ENCODE measurements at regions not wholly inside any gene's neighbourhood (a gene's known extent, or its start where the extent isn't known, plus 50 kb on each side); places are given as distances from the start of the nearest gene placed in this dataset.

DNA sequence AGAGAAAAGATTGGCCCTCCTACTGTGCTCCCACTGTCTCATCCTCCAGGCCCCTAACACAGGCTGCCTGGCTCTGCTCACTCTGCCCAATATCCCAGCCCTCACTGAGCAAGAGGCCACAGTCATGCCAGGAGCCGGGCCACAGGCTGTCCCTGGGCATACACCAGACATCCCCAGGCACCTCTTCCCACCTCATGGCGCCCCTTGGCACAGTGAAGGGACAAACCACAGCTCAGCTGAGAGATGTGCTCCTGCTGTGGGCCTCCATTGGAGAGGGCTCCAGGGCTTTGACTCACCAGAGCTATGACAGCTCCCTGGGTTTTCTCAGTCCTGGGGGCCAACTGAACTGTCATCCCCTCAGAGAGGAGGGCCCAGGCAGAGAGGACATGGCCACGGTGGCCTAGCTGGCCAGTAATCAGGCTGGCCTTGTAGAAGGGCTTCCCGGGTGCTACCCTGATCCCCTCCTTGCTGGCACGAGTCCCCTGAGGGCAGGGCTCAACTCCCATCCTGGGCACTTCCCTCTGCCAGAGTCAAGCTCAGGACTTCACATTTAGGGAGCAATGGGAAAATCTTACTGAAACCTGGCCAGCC, 220.9 kb downstream of the TUBA3C start:
- Histone ChIP-seq H3K4me2 (ENCODE audit: control insufficient read depth, insufficient read depth) (no peak overlapping the region), H3K4me1 (ENCODE audit: control insufficient read depth, insufficient read depth, low read length) (no peaks in the 10 kb centered on the region), H3K27ac (ENCODE audit: control insufficient read depth, insufficient read depth) (no peak overlapping the region), H3K4me3 (no peak overlapping the region), H3K36me3 (ENCODE audit: control insufficient read depth in 2 of 2, insufficient read depth in 2 of 2, low read length in 1 of 2) (no peaks in the 10 kb centered on the region), H3K79me2 (ENCODE audit: control insufficient read depth, insufficient read depth, low read length) (no peaks in the 10 kb centered on the region), H4K20me1 (ENCODE audit: control insufficient read depth, insufficient read depth) (no peaks in the 10 kb centered on the region), H3K9ac (ENCODE audit: control insufficient read depth, insufficient read depth, low read length) (no peak overlapping the region), H3K9me3 (replicated peaks; ENCODE audit: control insufficient read depth, insufficient read depth, low read length) (no peaks in the 10 kb centered on the region; the same call in 1 of the 3 replicates), H3K27me3 (replicated peaks in 1 of 2; ENCODE audit: control insufficient read depth in 2 of 2, insufficient read depth in 2 of 2, low read length in 1 of 2) (no peaks in the 10 kb centered on the region), H2AFZ (ENCODE audit: control insufficient read depth, low read depth, low read length) (no peak overlapping the region)
- POLR2A ChIA-PET, result no interaction called here
- BruUV-seq (replicated peaks), result no TSS peak
- DNase-seq (ENCODE audit: low read depth, low spot score), result no peak
- intact Hi-C loops (cut with micrococcal nuclease; ENCODE audit: unreplicated experiment) (no loop called here), in situ Hi-C loops (cut with MboI) (no loop called here)
- SMC1A ChIA-PET (ENCODE audit: uncharacterized antibody, unreplicated experiment), result no interaction called here
- RAD21 ChIA-PET (ENCODE audit: unreplicated experiment), result no interaction called here
- CTCF ChIA-PET, result no interaction called here
- FAIRE-seq, result no peak
- TF ChIP-seq POLR2AphosphoS5 (IDR thresholded peaks at IDR 0.05; ENCODE audit: low read length) (no peak), RB1 (IDR thresholded peaks at IDR 0.05; ENCODE audit: borderline replicate concordance) (no peak), CREB1 (IDR thresholded peaks at IDR 0.05; ENCODE audit: low read depth) (no peak), STAT1 (conservative IDR thresholded peaks at IDR 0.05) (no peak), ASH2L (IDR thresholded peaks at IDR 0.05; ENCODE audit: borderline replicate concordance, low read depth) (no peak), PKNOX1 (IDR thresholded peaks at IDR 0.05) (no peak), RAD51 (IDR thresholded peaks at IDR 0.05) (no peak)
- TF ChIP-seq, protein P1, sequence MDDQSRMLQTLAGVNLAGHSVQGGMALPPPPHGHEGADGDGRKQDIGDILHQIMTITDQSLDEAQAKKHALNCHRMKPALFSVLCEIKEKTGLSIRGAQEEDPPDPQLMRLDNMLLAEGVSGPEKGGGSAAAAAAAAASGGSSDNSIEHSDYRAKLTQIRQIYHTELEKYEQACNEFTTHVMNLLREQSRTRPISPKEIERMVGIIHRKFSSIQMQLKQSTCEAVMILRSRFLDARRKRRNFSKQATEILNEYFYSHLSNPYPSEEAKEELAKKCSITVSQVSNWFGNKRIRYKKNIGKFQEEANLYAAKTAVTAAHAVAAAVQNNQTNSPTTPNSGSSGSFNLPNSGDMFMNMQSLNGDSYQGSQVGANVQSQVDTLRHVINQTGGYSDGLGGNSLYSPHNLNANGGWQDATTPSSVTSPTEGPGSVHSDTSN (IDR thresholded peaks at IDR 0.05; ENCODE audit: insufficient replicate concordance, low read depth, low read length), result no peak
- 3% methylated on average over 5 of the region's 5 CpGs for WGBS (ENCODE audit: insufficient coverage, insufficient replicate concordance, low lambda C conversion rate, missing lambda C conversion rate)
- ATAC-seq, result no peak

Measured in GM12878 (cell line).